ENCODE measurements at regions not wholly inside any gene's neighbourhood (a gene's known extent, or its start where the extent isn't known, plus 50 kb on each side); places are given as distances from the start of the nearest gene placed in this dataset.

GRCh38 chr5:2627867-2628266, 123.6 kb downstream of the IRX2 start:
- H3K27ac ChIP-seq, result no peak overlapping the region
- TF ChIP-seq, protein P1, sequence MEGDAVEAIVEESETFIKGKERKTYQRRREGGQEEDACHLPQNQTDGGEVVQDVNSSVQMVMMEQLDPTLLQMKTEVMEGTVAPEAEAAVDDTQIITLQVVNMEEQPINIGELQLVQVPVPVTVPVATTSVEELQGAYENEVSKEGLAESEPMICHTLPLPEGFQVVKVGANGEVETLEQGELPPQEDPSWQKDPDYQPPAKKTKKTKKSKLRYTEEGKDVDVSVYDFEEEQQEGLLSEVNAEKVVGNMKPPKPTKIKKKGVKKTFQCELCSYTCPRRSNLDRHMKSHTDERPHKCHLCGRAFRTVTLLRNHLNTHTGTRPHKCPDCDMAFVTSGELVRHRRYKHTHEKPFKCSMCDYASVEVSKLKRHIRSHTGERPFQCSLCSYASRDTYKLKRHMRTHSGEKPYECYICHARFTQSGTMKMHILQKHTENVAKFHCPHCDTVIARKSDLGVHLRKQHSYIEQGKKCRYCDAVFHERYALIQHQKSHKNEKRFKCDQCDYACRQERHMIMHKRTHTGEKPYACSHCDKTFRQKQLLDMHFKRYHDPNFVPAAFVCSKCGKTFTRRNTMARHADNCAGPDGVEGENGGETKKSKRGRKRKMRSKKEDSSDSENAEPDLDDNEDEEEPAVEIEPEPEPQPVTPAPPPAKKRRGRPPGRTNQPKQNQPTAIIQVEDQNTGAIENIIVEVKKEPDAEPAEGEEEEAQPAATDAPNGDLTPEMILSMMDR (IDR thresholded peaks at IDR 0.05), result no peak
- TF ChIP-seq ZFX (IDR thresholded peaks at IDR 0.05; ENCODE audit: borderline replicate concordance), result no peak

GRCh38 chr5:2626572-2626971, 124.9 kb downstream of the IRX2 start:
- no peak overlapping the region for H3K27ac ChIP-seq
- no peak for TF ChIP-seq ZFX (IDR thresholded peaks at IDR 0.05; ENCODE audit: borderline replicate concordance)
- TF ChIP-seq, protein P1 (IDR thresholded peaks at IDR 0.05), result no peak

DNA sequence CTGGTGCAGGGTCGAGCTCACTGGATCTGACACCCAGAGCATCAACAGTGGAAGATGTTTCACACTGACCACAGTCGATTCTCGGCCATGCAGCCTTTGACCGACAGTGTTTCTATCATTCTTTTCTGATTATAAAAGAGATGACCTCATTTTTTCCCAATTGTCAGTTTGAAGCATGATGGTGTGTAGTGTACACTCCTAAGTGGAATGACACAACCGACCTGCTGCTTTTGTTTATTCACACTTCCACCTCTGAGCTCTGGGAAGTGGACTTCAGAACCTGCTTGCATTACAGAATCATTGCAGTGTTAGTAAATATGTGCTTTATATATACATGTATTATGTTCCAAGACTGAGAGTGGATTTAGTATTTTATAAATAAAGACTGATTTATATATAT, 128.6 kb downstream of the IRX2 start:
- H3K27ac ChIP-seq, result no peak overlapping the region
- TF ChIP-seq, protein P1 (IDR thresholded peaks at IDR 0.05), result no peak
- no peak for TF ChIP-seq ZFX (IDR thresholded peaks at IDR 0.05; ENCODE audit: borderline replicate concordance)

GRCh38 chr5:2621631-2622030, 129.8 kb downstream of the IRX2 start:
- TF ChIP-seq ZFX (IDR thresholded peaks at IDR 0.05; ENCODE audit: borderline replicate concordance), result no peak
- TF ChIP-seq, protein P1 (IDR thresholded peaks at IDR 0.05), result no peak
- H3K27ac ChIP-seq, result no peak overlapping the region

DNA sequence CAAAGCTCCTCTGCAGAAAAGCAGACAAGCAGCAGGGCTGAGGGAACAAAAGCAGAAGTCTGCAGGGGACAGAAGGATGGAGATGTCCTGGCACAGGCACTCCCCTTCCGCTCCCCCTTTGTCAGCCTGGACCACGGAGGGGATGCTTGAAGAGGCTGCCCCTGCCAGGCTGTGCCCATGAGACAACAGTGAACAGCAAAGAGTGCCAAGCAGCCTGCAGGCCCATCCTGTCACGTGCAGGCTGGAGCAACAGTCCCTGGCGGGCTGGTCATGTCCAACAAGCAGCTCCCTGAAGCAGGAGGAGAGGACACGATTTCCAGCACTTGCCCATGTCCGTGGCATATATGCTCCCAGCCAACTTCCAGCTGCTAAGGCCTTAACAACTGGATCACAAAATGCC, 132.3 kb downstream of the IRX2 start:
- no peak overlapping the region for H3K27ac ChIP-seq
- TF ChIP-seq ZFX (IDR thresholded peaks at IDR 0.05; ENCODE audit: borderline replicate concordance), result no peak
- TF ChIP-seq, protein P1 (IDR thresholded peaks at IDR 0.05), result no peak

DNA sequence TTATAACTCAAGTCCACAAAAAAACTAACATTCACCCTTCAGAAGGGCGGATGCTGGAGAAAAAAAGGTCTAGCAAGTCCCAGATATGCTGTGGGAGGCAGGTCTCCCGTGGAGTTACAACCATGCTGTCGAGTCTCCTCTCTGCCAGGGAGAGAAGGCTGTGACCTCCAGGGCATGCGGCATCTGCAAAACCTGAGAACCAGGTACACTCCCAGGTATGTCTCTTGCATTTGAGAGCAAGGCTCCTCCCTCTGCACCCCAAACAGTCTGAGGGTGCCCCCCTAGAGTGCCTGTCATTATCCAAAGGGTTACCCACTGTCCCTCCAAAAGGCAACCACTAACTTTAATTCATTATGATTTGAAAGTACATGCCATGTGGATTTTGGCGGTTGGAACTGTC, 134.0 kb downstream of the IRX2 start:
- TF ChIP-seq, protein P1 (IDR thresholded peaks at IDR 0.05), result no peak
- no peak for TF ChIP-seq ZFX (IDR thresholded peaks at IDR 0.05; ENCODE audit: borderline replicate concordance)
- H3K27ac ChIP-seq, result no peak overlapping the region

DNA sequence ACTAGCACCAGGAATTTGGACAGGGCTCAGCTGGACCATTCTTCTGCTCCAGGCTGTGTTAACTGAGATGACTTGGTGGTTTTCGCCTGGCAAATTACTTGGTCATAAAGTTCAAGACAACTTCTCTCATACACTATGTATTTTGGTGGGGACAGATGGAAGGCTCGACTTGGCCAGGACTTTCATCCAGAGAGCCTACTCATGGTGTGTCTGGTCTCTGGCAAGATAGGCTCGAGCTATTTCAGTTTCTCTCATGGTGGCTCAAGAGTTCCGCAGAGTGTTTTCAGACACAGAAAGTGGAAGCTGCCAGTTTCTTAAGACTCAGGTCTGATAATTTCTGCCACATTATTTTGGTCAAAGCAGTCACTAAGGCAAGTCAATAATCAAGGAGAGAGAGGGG, 135.6 kb downstream of the IRX2 start:
- H3K27ac ChIP-seq, result no peak overlapping the region
- no peak for TF ChIP-seq ZFX (IDR thresholded peaks at IDR 0.05; ENCODE audit: borderline replicate concordance)
- TF ChIP-seq, protein P1 (IDR thresholded peaks at IDR 0.05), result no peak
